HepG2 (cell line): ENCODE measurements at regions not wholly inside any gene's neighbourhood (a gene's known extent, or its start where the extent isn't known, plus 50 kb on each side); places are given as distances from the start of the nearest gene placed in this dataset.

Source experiments
- ATAC-seq: fragments of 200-7000 bp; cut with Tn5 transposase; 3 replicates; pipeline ENCODE4 v1.9.1; 2020; ENCODE audit warnings: mild to moderate bottlenecking, moderate library complexity
- BruUV-seq: library from RNA; stranded (reverse); fragments of 400-500 nt; replicated peaks from 2 replicates; lab custom pipeline; 2021; lab: Mats Ljungman, UMichigan
- CTCF ChIA-PET: fragments of 300-600 bp; formaldehyde crosslinking; extraction: SDS; loops from one replicate; lab custom pipeline; 2021; ENCODE audit warnings: low total read pairs, inconsistent platforms, low intra/inter-chr PET ratio; lab: Yijun Ruan, JAX
- POLR2A ChIA-PET: fragments of 350-600 bp; sonication (Branson Sonifier 250); formaldehyde crosslinking; loops from one replicate; lab custom pipeline; 2020; ENCODE audit warnings: antibody characterized with exemption, inconsistent platforms; lab: Yijun Ruan, JAX
- DNase-seq: peaks from one replicate; pipeline ENCODE4 v3.0.0-alpha.2; 2015; ENCODE audit warnings: low spot score
- FAIRE-seq: peaks from 3 replicates; lab custom pipeline; 2011; peaks lifted over from hg19 to GRCh38; lab: Jason Lieb, UNC
- H2AFZ ChIP-seq: one replicate; pipeline ENCODE4 v1.6.1; 2011; ENCODE audit warnings: low read length, inconsistent platforms
- H3K27ac ChIP-seq: fragments of 300-600 bp; 3 replicates; pipeline ENCODE4 v1.8.0; 2011; ENCODE audit warnings: mixed run types, mild to moderate bottlenecking, mixed read lengths, low read length, inconsistent platforms; ENCODE audit not compliant: insufficient read depth; ENCODE audit errors: extremely low read length
- H3K27me3 ChIP-seq, 2 experiments: fragments of 200-600 bp in 1 of 2; 2 replicates in 1 of 2; 3 replicates in 1 of 2; pipeline versions ENCODE4 v1.6.0 to v1.8.0; 2011; ENCODE audit warnings: low read length in 2 of 2, mild to moderate bottlenecking in 2 of 2, moderate library complexity in 2 of 2, inconsistent platforms in 1 of 2; ENCODE audit not compliant: insufficient read depth in 2 of 2, control insufficient read depth in 1 of 2
- H3K36me3 ChIP-seq, 2 experiments: fragments of 200-600 bp in 1 of 2; replicated peaks in 1 of 2; 2 replicates in 1 of 2; 3 replicates in 1 of 2; pipeline versions ENCODE4 v1.5.1 to v1.8.0; 2011; ENCODE audit warnings: low read length in 2 of 2, inconsistent platforms in 1 of 2; ENCODE audit not compliant: insufficient read depth in 2 of 2, control insufficient read depth in 1 of 2
- H3K4me1 ChIP-seq: 2 replicates; pipeline ENCODE4 v1.5.1; 2012; ENCODE audit warnings: low read length, inconsistent platforms; ENCODE audit not compliant: insufficient read depth
- H3K4me2 ChIP-seq: 2 replicates; pipeline ENCODE4 v1.6.0; 2011; ENCODE audit warnings: low read depth, low read length, inconsistent platforms
- H3K4me3 ChIP-seq, 3 experiments: fragments of 200-600 bp in 1 of 3; sonication (generic), shearing (Covaris generic) in 1 of 3; replicated peaks in 1 of 3; 2 replicates each; pipeline ENCODE4 v1.5.1; 2011 to 2016; ENCODE audit warnings: low read length in 3 of 3, inconsistent platforms in 2 of 3, low read depth in 2 of 3, mild to moderate bottlenecking in 2 of 3, control low read depth in 1 of 3, mixed read lengths in 1 of 3; ENCODE audit not compliant: insufficient read depth in 1 of 3
- H3K79me2 ChIP-seq: one replicate; pipeline ENCODE4 v1.6.1; 2011; ENCODE audit warnings: low read length, inconsistent platforms; ENCODE audit not compliant: insufficient read depth
- H3K9ac ChIP-seq: 2 replicates; pipeline ENCODE4 v1.6.0; 2011; ENCODE audit warnings: mild to moderate bottlenecking, low read depth, low read length, inconsistent platforms; ENCODE audit not compliant: insufficient read depth
- H3K9me3 ChIP-seq: 2 replicates; pipeline ENCODE4 v1.5.1; 2012; ENCODE audit warnings: mild to moderate bottlenecking, low read length
- H4K20me1 ChIP-seq: 2 replicates; pipeline ENCODE4 v1.6.0; 2011; ENCODE audit warnings: inconsistent platforms, mild to moderate bottlenecking, low read length, moderate library complexity; ENCODE audit not compliant: insufficient read depth
- BRF2 ChIP-seq: sonication (generic); formaldehyde crosslinking; IDR thresholded peaks from 2 replicates; pipeline ENCODE4 v1.8.1; 2022; ENCODE audit warnings: mild to moderate bottlenecking, missing genetic modification reagents
- GFI1 ChIP-seq: sonication (generic); formaldehyde crosslinking; IDR thresholded peaks from 2 replicates; pipeline ENCODE4 v1.5.0; 2020; ENCODE audit warnings: missing genetic modification reagents, mild to moderate bottlenecking, borderline replicate concordance
- MIER3 ChIP-seq: IDR thresholded peaks from 2 replicates; pipeline ENCODE4 v1.6.1; 2016; ENCODE audit warnings: missing compliant biosample characterization, borderline replicate concordance
- SNRNP70 ChIP-seq: fragments of 200-400 bp; formaldehyde crosslinking; IDR thresholded peaks from 2 replicates; pipeline ENCODE4 v1.6.1; 2017; ENCODE audit warnings: mild to moderate bottlenecking, low read depth, low read length, moderate library complexity
- TMF1 ChIP-seq: sonication (generic); formaldehyde crosslinking; IDR thresholded peaks from 2 replicates; pipeline ENCODE4 v1.8.1; 2022; ENCODE audit warnings: low read depth, missing genetic modification reagents
- ZBTB38 ChIP-seq: sonication (generic); formaldehyde crosslinking; IDR thresholded peaks from 2 replicates; pipeline ENCODE4 v1.5.1; 2020; ENCODE audit warnings: mild to moderate bottlenecking, missing genetic modification reagents
- ZNF335 ChIP-seq: sonication (generic); formaldehyde crosslinking; IDR thresholded peaks from 2 replicates; pipeline ENCODE4 v1.4.0; 2020; ENCODE audit warnings: missing genetic modification reagents
- WGBS: methylation state at CpG from one replicate; pipeline ENCODE4 v1.1.6; 2017; ENCODE audit warnings: low lambda C conversion rate; 5-methylcytosine and 5-hydroxymethylcytosine counted together
- in situ Hi-C: cut with HindIII; loops from 2 replicates; pipeline ENCODE4 v1.10.0; 2017; ENCODE audit warnings: low pct_unique_long_range_greater_than_20kb; ENCODE audit not compliant: extremely low pct_ligation_motif_present
- intact Hi-C: fragments of 100-400 bp; cut with micrococcal nuclease; formaldehyde crosslinking; loops from one replicate; pipeline ENCODE4 v1.10.0; 2022; ENCODE audit not compliant: unreplicated experiment
- TF ChIP-seq, protein P1 (sequence below): sonication (generic); formaldehyde crosslinking; IDR thresholded peaks from 2 replicates; pipeline ENCODE4 v1.4.0; 2020; ENCODE audit warnings: missing genetic modification reagents

DNA sequence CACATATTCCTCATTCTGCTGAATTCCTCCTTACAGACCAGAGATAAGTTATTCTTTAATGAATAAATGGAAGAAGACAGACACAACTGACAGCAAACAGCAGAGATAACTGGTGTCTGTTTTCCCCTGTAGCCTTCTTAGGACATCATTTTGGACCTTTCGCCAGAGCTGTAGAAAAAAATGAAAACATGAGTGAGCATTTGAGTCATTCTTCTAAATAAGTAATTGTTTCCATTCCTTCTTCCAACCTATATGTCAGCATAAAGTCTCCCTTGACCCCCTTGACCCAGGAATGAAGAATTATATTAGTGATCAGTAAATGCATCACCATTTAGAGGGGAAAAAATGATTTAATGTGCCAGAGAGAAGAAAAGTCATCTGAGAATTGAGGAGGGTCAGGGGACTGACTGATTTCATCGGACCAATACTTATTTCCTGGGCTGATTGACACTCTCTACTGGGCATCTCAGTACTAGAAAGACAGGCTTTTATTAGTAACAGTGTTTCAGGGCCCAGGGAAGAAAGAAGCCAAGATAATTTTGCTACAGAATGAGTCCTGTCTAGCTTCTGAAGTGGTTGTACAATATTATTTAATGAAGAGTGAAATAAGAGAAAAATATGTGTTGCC lies 597.0 kb downstream of the PSAT1 start:
- no peak for ATAC-seq
- in situ Hi-C loops, result no loop called here
- H3K9me3 ChIP-seq, result peaks cover 22% of the 10 kb centered on the region; the same call in 1 of the 2 replicates
- POLR2A ChIA-PET, result no interaction called here
- H3K4me1 ChIP-seq, result no peaks in the 10 kb centered on the region
- H3K36me3 ChIP-seq, result no peaks in the 10 kb centered on the region
- H2AFZ ChIP-seq, result no peak overlapping the region
- BruUV-seq, result no TSS peak
- DNase-seq, result no peak
- no peak overlapping the region for H3K4me2 ChIP-seq
- CTCF ChIA-PET, result no interaction called here
- no peaks in the 10 kb centered on the region for H3K79me2 ChIP-seq
- intact Hi-C loops, result no loop called here
- H3K9ac ChIP-seq, result no peak overlapping the region
- FAIRE-seq, result no peak
- TF ChIP-seq MIER3 (CRISPR knock-in tag) (no peak), ZNF335 (no peak), SNRNP70 (no peak), BRF2 (no peak), ZBTB38 (CRISPR knock-in tag) (no peak), GFI1 (no peak), TMF1 (CRISPR knock-in tag) (no peak)
- TF ChIP-seq, protein P1, sequence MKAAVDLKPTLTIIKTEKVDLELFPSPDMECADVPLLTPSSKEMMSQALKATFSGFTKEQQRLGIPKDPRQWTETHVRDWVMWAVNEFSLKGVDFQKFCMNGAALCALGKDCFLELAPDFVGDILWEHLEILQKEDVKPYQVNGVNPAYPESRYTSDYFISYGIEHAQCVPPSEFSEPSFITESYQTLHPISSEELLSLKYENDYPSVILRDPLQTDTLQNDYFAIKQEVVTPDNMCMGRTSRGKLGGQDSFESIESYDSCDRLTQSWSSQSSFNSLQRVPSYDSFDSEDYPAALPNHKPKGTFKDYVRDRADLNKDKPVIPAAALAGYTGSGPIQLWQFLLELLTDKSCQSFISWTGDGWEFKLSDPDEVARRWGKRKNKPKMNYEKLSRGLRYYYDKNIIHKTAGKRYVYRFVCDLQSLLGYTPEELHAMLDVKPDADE, result no peak
- WGBS, result 11% methylated on average over 2 of the region's 2 CpGs
- H3K27ac ChIP-seq, result no peak overlapping the region
- H3K4me3 ChIP-seq, result no peak overlapping the region
- H3K27me3 ChIP-seq, result no peaks in the 10 kb centered on the region
- no peaks in the 10 kb centered on the region for H4K20me1 ChIP-seq
